Stimulated activated CD8-positive, alpha-beta memory T cell treated with anti-CD3 and anti-CD28 coated beads, Interleukin-7, amount 100 ng/mL, for 48 hours (primary cell): ENCODE measurements at regions not wholly inside any gene's neighbourhood (a gene's known extent, or its start where the extent isn't known, plus 50 kb on each side); places are given as distances from the start of the nearest gene placed in this dataset.
"Not testable (repeated sequence)": the region's sequence is repeated elsewhere in the genome, so short reads cannot be mapped to it uniquely, and the experiment has no call there.

ENCODE experiments used
- DNase-seq, 2 donors: peaks; one replicate each; pipeline ENCODE4 v3.0.0-alpha.2; 2020; ENCODE audit warnings: low read depth in 1 of 2; ENCODE audit errors: extremely low read depth in 1 of 2

GRCh38 chr21:5975719-5976118 lies 4545.7 kb upstream of the TPTE start:
- DNase-seq = not testable (repeated sequence)

- not testable (repeated sequence) for DNase-seq
Measured at GRCh38 chr21:5997586-5997985, 4523.8 kb upstream of the TPTE start.

DNA sequence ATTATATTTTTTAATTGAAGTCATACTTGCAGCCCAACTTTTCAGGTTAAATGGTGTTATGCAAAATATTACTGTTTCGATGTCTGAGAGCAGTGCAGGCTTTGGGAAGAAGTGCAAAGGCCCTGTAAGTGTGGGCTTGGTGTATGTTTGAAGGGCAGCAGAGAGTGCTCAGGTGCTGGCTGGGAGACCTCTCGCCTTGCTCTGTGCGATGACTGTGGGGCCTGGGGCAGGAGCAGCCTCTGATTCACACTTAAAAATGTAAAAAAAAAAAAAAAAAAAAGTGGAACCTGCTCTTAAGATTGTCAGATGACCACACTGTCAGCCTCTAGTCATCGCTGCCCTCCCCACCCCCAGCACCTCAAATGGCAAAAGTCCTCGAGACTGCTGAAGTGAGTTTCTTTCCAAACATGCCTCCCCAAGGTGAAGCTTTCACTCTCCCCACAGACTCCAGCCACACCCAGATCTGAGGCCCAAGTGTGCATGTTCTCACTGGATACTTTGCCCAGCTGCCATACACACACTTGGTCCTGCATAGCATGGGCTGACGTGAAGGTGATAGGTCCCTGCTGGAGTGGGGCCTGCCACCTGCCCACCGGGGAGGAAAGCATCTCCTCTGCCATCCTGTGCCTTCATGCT lies 4505.8 kb upstream of the TPTE start:
- DNase-seq = not testable (repeated sequence)

DNA sequence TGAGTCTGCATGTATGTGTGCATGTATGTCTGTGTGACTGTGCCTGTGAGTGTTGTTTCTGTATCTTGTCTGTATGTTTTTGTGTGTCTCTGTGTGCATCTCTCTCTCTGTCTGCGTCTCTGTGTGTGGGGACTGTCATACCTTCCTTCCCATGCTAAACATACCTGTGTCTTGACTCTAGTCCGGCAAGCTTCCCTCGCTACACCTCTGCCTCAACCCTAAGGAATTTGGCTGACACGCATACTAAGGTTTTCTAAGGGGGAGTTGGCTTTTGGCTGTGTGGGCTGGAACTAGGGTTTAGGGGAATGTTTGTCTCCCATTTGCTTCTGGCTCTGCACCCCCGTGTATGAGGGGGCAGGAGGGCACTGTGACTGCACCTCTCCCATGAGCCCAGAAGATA lies 4500.9 kb upstream of the TPTE start:
- not testable (repeated sequence) for DNase-seq

DNA sequence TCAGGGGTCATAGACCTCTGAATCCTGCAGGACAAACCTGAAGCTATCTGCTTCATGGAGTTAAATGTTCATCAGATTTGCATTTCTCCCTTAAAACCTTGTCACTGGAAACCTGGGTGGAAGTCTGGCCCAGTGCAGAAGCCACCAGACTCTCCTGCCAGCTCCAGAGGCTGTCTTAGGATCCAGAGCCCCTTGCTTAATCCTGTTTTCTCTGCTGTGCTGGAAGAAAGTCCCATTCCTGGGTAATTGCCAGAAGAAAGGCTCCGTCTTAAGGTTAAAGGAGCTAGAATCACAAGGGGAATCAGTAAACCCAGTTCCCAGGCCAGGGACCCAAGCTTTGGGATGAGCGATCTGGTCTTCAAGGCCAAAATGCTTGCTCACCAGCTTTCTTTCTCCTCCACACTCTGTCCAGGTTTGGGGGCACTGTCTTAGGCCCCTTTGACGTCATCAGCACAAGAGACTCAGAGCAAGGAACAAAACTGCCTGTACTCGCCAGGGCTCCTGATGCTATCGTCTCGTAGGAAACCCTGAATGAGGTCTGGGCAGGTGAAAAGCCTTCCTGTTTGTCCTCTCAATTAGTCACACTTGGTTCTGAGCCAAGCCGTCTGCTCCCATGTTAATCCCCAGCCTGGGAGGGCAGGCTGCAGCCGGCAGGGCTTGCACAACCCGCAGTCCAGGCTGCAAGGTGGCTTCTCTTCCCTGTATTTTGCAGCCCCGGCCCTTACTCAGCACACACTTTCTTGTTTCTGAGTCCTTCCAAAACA lies 4500.2 kb upstream of the TPTE start:
- DNase-seq = not testable (repeated sequence)

DNA sequence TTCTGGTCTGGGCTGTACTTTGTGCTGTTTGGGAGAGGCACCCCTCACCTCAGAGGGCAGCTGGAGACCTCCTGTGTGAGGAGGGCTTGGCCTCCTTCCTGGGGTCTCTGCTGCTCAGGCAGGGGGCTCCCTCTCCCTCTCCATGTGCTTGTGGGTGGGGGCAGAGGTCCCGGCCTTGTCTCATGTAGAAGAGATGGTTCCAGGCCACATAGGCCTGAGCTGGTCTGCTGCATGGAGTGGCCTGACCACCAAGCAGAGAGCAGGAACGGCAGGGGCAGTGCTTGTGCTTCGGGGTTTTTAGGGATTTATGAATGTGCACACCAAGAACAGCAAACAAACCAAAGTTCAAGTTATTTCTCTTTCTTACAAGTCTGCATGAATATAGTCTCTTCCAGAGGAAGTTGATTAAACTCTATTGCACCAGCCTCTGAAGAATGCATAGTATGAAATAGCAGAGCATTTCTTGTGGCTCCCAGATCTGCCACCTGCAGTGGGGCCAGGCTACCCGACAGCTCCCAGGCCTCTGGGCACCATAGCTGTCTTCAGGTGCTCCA lies 4499.6 kb upstream of the TPTE start:
- DNase-seq = not testable (repeated sequence)

DNA sequence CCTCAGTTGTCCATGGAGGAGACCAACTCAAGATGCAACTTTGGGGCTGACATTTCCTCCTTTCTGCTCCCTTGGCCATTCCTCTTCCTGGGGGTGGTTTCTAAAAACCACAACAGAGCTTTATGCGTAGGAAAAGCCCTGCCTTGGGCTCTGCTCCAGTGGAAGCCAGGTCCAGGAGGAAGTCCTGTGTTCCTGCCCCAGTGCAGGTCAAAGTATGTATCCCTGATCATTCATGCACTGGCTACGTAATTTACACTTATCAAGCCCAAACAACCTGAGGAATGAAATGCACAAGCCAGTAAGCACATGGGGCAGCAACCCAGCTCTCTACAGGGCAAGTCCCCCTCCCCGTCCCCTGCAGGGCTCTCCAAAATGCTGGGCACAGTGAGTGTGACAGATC lies 4498.1 kb upstream of the TPTE start:
- not testable (repeated sequence) for DNase-seq

GRCh38 chr21:6025139-6025538 lies 4496.2 kb upstream of the TPTE start:
- DNase-seq = not testable (repeated sequence)

- DNase-seq = not testable (repeated sequence)
Measured at GRCh38 chr21:6027497-6027896, 4493.9 kb upstream of the TPTE start.

GRCh38 chr21:6034124-6034678 lies 4487.2 kb upstream of the TPTE start:
- DNase-seq = not testable (repeated sequence)

DNA sequence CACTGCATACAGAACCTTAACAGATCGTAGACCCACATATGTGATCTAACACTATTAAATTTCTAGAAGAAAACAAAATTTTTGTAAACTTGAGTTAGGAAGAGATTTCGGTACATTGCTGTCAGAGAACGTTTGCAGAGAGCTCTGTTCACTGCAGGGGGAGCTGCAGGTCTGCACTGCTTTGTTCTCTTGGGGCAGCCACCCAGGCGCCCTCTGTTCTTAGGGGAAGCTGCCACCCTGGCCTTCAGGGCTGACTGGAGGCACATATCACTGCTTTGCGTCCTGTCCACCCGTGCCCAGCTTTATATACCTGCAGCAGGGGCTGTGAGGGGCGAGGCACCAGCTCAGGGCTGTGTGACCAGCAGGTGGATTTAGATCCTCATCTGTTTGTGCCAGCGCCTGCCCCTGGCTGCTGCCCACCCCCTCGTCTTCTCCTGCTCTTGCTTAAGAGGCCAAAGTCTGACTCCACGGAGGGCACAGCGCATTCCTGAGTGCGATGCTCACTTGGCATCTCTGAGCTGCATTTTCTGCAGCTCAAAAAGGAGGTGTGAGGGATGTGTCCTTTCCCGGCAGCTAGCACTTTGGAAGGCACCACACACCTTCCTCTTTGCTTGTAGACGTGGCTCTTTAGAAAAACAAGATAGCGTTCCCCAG lies 4486.4 kb upstream of the TPTE start:
- not testable (repeated sequence) for DNase-seq

DNA sequence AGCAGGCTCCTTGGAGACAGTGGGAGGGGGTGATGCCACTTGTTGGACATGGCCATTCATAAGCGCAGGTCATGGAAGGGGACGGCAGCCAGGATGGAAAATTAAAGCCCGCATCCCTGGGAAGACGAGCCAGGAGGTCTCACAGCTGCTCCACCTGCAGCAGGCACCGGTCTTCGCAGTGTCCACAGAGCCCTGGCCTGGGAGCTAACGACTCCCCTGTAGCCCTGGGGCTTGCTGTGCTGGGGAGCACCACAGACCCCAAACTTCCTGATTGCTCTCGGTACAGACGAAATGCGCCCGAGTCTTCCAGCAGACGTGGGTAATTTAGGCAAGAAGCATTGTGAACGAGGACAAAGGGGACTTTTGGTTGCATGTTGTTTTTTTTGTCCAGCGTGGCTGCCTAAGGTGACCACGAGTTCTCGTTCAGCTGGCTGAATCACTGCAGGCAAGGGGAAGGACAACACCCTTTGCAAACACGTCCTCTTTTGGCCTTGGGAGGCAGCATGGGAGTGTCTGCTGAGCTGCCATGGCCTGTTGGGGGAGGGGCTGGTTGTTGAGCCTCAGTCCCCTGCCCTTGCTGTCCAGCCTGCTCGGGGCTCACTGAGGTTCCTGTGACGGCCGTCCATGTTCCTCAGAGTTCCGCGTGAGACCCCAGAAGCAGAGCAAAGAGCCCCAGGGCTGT lies 4485.8 kb upstream of the TPTE start:
- not testable (repeated sequence) for DNase-seq

DNA sequence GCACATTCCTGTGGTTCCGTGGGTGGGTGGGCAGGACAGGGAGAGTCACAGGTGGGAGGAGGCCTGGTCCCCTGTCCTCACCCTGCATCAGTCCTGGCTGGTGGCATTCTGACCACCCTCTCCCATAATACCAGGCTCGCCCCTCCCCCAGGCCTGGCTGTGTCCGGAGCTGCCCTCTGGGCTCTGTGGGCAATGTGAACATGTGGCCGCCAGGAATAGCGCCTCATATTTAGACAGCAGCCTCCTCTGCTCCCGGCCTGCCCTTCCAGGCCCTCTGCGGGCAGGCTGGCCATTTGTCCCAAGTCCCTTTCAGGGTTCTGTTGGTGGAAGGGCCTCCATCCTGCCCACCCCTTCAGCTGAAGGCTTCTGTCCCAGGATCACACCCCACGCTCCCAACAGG lies 4482.2 kb upstream of the TPTE start:
- DNase-seq = not testable (repeated sequence)

GRCh38 chr21:6040095-6040494 lies 4481.3 kb upstream of the TPTE start:
- not testable (repeated sequence) for DNase-seq

GRCh38 chr21:6043430-6044275 lies 4477.7 kb upstream of the TPTE start:
- DNase-seq = not testable (repeated sequence)

GRCh38 chr21:6044695-6045094 lies 4476.7 kb upstream of the TPTE start:
- DNase-seq = not testable (repeated sequence)

DNA sequence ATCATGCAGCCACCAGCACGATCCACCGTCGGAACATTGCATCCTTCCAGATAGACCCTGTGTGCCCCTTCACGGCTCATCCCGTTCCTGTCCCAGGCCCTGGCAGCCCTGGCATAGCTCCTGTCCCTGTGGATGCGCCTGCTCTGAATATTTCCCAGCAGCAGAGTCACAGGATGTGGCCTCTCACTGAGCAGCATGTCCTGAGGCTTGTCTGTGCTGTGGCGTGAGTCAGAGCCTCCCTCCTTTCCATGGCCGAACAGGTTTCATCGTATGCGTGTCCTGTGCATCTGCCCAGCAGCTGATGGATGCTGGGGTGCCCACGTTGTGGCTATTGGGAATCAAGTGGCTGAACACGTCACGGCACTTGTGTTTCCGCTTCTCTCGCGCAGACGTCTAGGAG lies 4471.5 kb upstream of the TPTE start:
- not testable (repeated sequence) for DNase-seq

- not testable (repeated sequence) for DNase-seq
Measured at GRCh38 chr21:6052109-6052508, 4469.3 kb upstream of the TPTE start.

GRCh38 chr21:6053145-6053544 lies 4468.2 kb upstream of the TPTE start:
- DNase-seq = not testable (repeated sequence)

DNA sequence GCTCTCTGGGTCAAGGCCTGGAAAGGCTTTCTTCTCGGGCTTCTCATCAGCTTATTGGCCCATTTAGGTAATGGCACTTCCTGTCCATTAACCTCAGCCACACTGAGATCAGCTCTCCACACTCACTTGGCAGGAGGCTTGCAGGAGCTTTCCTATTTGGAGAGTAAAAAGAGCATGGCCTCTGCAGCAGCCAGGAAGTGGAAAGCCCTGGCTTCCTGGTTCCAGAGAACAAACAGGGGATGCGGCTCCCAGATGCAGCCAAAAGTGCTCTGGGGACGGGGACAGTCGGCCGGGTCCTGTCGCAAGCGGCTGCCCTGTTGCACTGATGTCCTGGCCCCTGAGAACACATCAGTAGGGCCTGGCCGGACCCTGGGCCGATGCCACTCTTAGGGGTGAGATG lies 4462.4 kb upstream of the TPTE start:
- not testable (repeated sequence) for DNase-seq
